C4-2B (cell line): ENCODE measurements at regions not wholly inside any gene's neighbourhood (a gene's known extent, or its start where the extent isn't known, plus 50 kb on each side); places are given as distances from the start of the nearest gene placed in this dataset.

Experiments used
- H3K27ac ChIP-seq: fragments of 450-650 bp; 2 replicates; pipeline ENCODE4 v1.5.1; 2017
- ZFX ChIP-seq: fragments of 450-650 bp; IDR thresholded peaks from 2 replicates; pipeline ENCODE4 v1.6.1; 2017
- TF ChIP-seq, protein P1 (sequence below): fragments of 450-650 bp; conservative IDR thresholded peaks from 2 replicates; pipeline ENCODE4 v1.5.1; 2017; ENCODE audit warnings: mild to moderate bottlenecking

- H3K27ac ChIP-seq: no peak overlapping the region
Observed at GRCh38 chr14:62206456-62206855, 444.2 kb downstream of the SNAPC1 start.

GRCh38 chr14:62209287-62209899 is 447.2 kb downstream of the SNAPC1 start:
- TF ChIP-seq ZFX: no peak
- TF ChIP-seq, protein P1, sequence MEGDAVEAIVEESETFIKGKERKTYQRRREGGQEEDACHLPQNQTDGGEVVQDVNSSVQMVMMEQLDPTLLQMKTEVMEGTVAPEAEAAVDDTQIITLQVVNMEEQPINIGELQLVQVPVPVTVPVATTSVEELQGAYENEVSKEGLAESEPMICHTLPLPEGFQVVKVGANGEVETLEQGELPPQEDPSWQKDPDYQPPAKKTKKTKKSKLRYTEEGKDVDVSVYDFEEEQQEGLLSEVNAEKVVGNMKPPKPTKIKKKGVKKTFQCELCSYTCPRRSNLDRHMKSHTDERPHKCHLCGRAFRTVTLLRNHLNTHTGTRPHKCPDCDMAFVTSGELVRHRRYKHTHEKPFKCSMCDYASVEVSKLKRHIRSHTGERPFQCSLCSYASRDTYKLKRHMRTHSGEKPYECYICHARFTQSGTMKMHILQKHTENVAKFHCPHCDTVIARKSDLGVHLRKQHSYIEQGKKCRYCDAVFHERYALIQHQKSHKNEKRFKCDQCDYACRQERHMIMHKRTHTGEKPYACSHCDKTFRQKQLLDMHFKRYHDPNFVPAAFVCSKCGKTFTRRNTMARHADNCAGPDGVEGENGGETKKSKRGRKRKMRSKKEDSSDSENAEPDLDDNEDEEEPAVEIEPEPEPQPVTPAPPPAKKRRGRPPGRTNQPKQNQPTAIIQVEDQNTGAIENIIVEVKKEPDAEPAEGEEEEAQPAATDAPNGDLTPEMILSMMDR: no peak
- no peak overlapping the region for H3K27ac ChIP-seq

More at GRCh38 chr14:62206456-62206855, 444.2 kb downstream of the SNAPC1 start:
- no peak for TF ChIP-seq ZFX
- TF ChIP-seq, protein P1: no peak

DNA sequence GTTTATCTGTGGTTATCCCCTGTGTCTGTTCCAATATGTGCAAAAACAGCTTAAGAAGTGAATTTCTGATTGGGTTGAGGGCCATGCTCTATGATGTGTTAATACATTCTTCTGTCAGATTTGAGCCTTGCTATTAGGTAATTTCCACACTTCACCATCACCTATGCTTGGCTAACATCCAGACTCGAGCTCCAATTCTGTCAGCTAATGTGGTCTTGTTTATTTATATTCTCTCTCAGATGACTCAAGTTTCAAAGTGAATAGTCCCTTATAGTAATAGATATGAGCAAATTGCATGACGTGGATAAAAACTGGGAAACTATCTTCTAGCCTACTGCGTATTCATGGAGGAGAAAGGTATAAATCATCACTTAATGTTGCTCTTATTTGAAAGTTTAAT is 451.3 kb downstream of the SNAPC1 start:
- TF ChIP-seq, protein P1: no peak
- TF ChIP-seq ZFX: no peak
- no peak overlapping the region for H3K27ac ChIP-seq

GRCh38 chr14:62216121-62216520 is 453.9 kb downstream of the SNAPC1 start:
- H3K27ac ChIP-seq: no peak overlapping the region
- TF ChIP-seq ZFX: no peak
- TF ChIP-seq, protein P1: no peak

- TF ChIP-seq, protein P1: no peak
- TF ChIP-seq ZFX: no peak
- H3K27ac ChIP-seq: no peak overlapping the region
Observed at GRCh38 chr14:62234849-62235248, 472.6 kb downstream of the SNAPC1 start.

GRCh38 chr14:62244221-62244620 is 482.0 kb downstream of the SNAPC1 start:
- no peak for TF ChIP-seq ZFX
- TF ChIP-seq, protein P1: no peak

GRCh38 chr14:62247266-62247665 is 485.0 kb downstream of the SNAPC1 start:
- TF ChIP-seq ZFX: no peak
- TF ChIP-seq, protein P1: no peak

More at GRCh38 chr14:62244221-62244620, 482.0 kb downstream of the SNAPC1 start:
- H3K27ac ChIP-seq: no peak overlapping the region

More at GRCh38 chr14:62247266-62247665, 485.0 kb downstream of the SNAPC1 start:
- no peak overlapping the region for H3K27ac ChIP-seq
